PC-3 (cell line): ENCODE measurements at regions not wholly inside any gene's neighbourhood (a gene's known extent, or its start where the extent isn't known, plus 50 kb on each side); places are given as distances from the start of the nearest gene placed in this dataset.
"Not testable (repeated sequence)": the region's sequence is repeated elsewhere in the genome, so short reads cannot be mapped to it uniquely, and the experiment has no call there.

ENCODE experiments used
- CTCF ChIP-seq: fragments of 300-600 bp; sonication (generic); conservative IDR thresholded peaks from 2 replicates; pipeline ENCODE4 v1.5.1; 2017; ENCODE audit warnings: antibody characterized with exemption, low read depth, mild to moderate bottlenecking, low read length
- EZH2 ChIP-seq: fragments of 300-600 bp; sonication (generic); IDR thresholded peaks from one replicate; pipeline ENCODE4 v1.6.1; 2017; ENCODE audit warnings: antibody characterized with exemption, mild to moderate bottlenecking, low read length; ENCODE audit not compliant: unreplicated experiment
- EZH2phosphoT487 ChIP-seq: fragments of 300-600 bp; sonication (generic); IDR thresholded peaks from 2 replicates; pipeline ENCODE4 v1.6.1; 2018; ENCODE audit warnings: mild to moderate bottlenecking, antibody characterized with exemption, low read length, borderline replicate concordance

DNA sequence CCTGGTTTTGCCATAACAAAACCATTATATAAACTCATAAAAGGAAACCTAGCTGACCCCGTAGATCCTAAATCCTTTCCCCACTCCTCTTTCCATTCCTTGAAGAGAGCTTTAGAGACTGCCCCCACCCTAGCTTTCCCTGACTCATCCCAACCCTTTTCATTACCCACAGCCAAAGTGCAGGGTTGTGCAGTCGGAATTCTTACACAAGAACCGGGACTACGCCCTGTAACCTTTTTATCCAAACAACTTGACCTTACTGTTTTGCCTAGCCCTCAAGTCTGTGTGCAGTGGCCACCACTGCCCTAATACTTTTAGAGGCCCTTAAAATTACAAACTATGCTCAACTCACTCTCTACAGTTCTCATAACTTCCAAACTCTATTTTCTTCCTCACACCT is 116.0 kb upstream of the PTPN13 start:
- TF ChIP-seq CTCF, EZH2phosphoT487, EZH2: not testable (repeated sequence)
